Neural cell (in vitro differentiated cells): ENCODE measurements at regions not wholly inside any gene's neighbourhood (a gene's known extent, or its start where the extent isn't known, plus 50 kb on each side); places are given as distances from the start of the nearest gene placed in this dataset.
"Not testable (repeated sequence)": the region's sequence is repeated elsewhere in the genome, so short reads cannot be mapped to it uniquely, and the experiment has no call there.

Source experiments
- H2AFZ ChIP-seq: fragments of 200-600, 300-800 bp; sonication (generic), shearing (Covaris generic); 2 replicates; pipeline ENCODE4 v1.6.0; 2014; ENCODE audit warnings: low read depth, mild to moderate bottlenecking, antibody characterized with exemption, low read length, moderate library complexity
- H3F3A ChIP-seq: fragments of 200-600 bp; shearing (Covaris generic); 2 replicates; pipeline ENCODE4 v1.6.1; 2016; ENCODE audit warnings: mild to moderate bottlenecking, moderate library complexity, mixed read lengths, antibody characterized with exemption, low read length; ENCODE audit not compliant: insufficient read depth, poor library complexity, severe bottlenecking
- H3K27ac ChIP-seq: fragments of 200-600, 300-800 bp; sonication (generic), shearing (Covaris generic); 2 replicates; pipeline ENCODE4 v1.5.1; 2014; ENCODE audit warnings: mild to moderate bottlenecking, low read length, moderate library complexity
- H3K27me3 ChIP-seq: fragments of 300-800, 200-600 bp; sonication (generic), shearing (Covaris generic); 2 replicates; pipeline ENCODE4 v1.6.0; 2014; ENCODE audit warnings: mild to moderate bottlenecking, low read depth, low read length, moderate library complexity; ENCODE audit not compliant: insufficient read depth
- H3K36me3 ChIP-seq: fragments of 300-800, 200-600 bp; sonication (generic), shearing (Covaris generic); 2 replicates; pipeline ENCODE4 v1.5.1; 2014; ENCODE audit warnings: mild to moderate bottlenecking, antibody characterized with exemption, low read length, moderate library complexity; ENCODE audit not compliant: insufficient read depth
- H3K4me2 ChIP-seq: fragments of 300-800, 200-600 bp; sonication (generic), shearing (Covaris generic); 2 replicates; pipeline ENCODE4 v1.6.0; 2014; ENCODE audit warnings: mild to moderate bottlenecking, low read length
- H3K4me3 ChIP-seq: fragments of 300-800, 200-600 bp; sonication (generic), shearing (Covaris generic); 2 replicates; pipeline ENCODE4 v1.5.1; 2014; ENCODE audit warnings: mild to moderate bottlenecking, low read length, moderate library complexity
- H3K79me2 ChIP-seq: fragments of 200-600 bp; shearing (Covaris generic); replicated peaks from 2 replicates; pipeline ENCODE4 v1.6.0; 2014; ENCODE audit warnings: mild to moderate bottlenecking, low read length, moderate library complexity; ENCODE audit not compliant: insufficient read depth
- H3K9ac ChIP-seq: fragments of 300-800, 200-600 bp; sonication (generic), shearing (Covaris generic); 2 replicates; pipeline ENCODE4 v1.6.1; 2016; ENCODE audit warnings: mild to moderate bottlenecking, low read length, mixed read lengths
- H3K9me2 ChIP-seq: fragments of 200-600 bp; shearing (Covaris generic); 2 replicates; pipeline ENCODE4 v1.6.1; 2016; ENCODE audit warnings: mild to moderate bottlenecking, low read length, mixed read lengths; ENCODE audit not compliant: insufficient read depth
- H3K9me3 ChIP-seq: fragments of 200-600, 300-800 bp; sonication (generic), shearing (Covaris generic); 2 replicates; pipeline ENCODE4 v1.6.1; 2016; ENCODE audit warnings: mild to moderate bottlenecking, mixed run types, low read length, moderate library complexity, mixed read lengths
- H4K20me1 ChIP-seq: fragments of 200-600 bp; shearing (Covaris generic); 2 replicates; pipeline ENCODE4 v1.6.1; 2016; ENCODE audit warnings: mild to moderate bottlenecking, mixed run types; ENCODE audit not compliant: insufficient read depth
- CTCF ChIP-seq: fragments of 450-650 bp; IDR thresholded peaks from 2 replicates; pipeline ENCODE4 v1.5.1; 2014; ENCODE audit warnings: antibody characterized with exemption, mild to moderate bottlenecking, moderate library complexity; ENCODE audit not compliant: poor library complexity, severe bottlenecking
- EP300 ChIP-seq: fragments of 450-650 bp; conservative IDR thresholded peaks from 2 replicates; pipeline ENCODE4 v1.6.1; 2014; ENCODE audit warnings: antibody characterized with exemption, mild to moderate bottlenecking, moderate library complexity; ENCODE audit not compliant: poor library complexity, severe bottlenecking
- EZH2 ChIP-seq: fragments of 200-600, 300-800 bp; shearing (Covaris generic), sonication (generic); IDR thresholded peaks from 2 replicates; pipeline ENCODE4 v1.6.1; 2014; ENCODE audit warnings: antibody characterized with exemption, low read length, borderline replicate concordance, mild to moderate bottlenecking; ENCODE audit not compliant: insufficient read depth, poor library complexity, severe bottlenecking
- MXI1 ChIP-seq: fragments of 450-650 bp; conservative IDR thresholded peaks from 2 replicates; pipeline ENCODE4 v1.6.1; 2014; ENCODE audit warnings: antibody characterized with exemption, mild to moderate bottlenecking; ENCODE audit not compliant: poor library complexity, severe bottlenecking
- POLR2AphosphoS5 ChIP-seq: IDR thresholded peaks from 2 replicates; pipeline ENCODE4 v1.6.1; 2012
- RAD21 ChIP-seq: fragments of 450-650 bp; conservative IDR thresholded peaks from 2 replicates; pipeline ENCODE4 v1.6.1; 2014; ENCODE audit warnings: antibody characterized with exemption, mild to moderate bottlenecking, moderate library complexity
- REST ChIP-seq: IDR thresholded peaks from 2 replicates; pipeline ENCODE4 v1.6.1; 2012; ENCODE audit warnings: borderline replicate concordance
- SMC3 ChIP-seq: fragments of 450-650 bp; conservative IDR thresholded peaks from 2 replicates; pipeline ENCODE4 v1.6.1; 2014; ENCODE audit warnings: antibody characterized with exemption, mild to moderate bottlenecking, moderate library complexity; ENCODE audit not compliant: poor library complexity
- TAF1 ChIP-seq: IDR thresholded peaks from 2 replicates; pipeline ENCODE4 v1.6.1; 2012; ENCODE audit warnings: low read depth

DNA sequence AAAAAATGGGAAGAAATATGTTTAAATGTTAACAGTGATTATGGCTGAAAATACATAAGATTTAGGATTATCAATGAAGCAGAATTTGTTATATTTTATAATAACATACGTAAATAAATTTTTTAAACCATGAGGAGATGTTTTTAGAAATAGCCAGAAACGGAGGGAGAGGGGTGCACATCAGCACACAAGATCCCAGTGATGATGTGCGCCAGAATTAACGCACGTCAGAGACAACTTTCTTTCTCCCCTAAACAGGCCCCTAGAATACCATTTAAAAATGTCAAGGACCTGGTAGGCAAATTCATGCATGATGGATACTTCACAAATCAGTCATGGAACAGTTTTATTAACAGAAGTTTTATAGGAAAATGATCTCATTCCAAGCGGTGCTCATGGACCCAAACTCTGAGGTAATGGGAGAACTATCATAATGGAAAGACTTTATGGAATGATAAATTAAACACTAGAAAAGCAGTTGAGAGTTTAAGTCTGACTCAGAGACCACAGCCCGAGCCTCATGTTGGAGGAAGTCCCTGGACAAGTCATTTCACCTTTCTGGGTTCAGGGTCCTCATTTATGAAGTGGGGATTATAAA, 258.9 kb upstream of the GAS1 start:
- Histone ChIP-seq H3K4me2 (no peak overlapping the region), H4K20me1 (no peaks in the 10 kb centered on the region), H3K9me3 (no peaks in the 10 kb centered on the region), H2AFZ (no peak overlapping the region), H3K27ac (no peak overlapping the region), H3K36me3 (no peaks in the 10 kb centered on the region), H3K4me3 (no peak overlapping the region), H3K79me2 (no peaks in the 10 kb centered on the region), H3K27me3 (no peaks in the 10 kb centered on the region), H3K9ac (no peak overlapping the region), H3K9me2 (no peaks in the 10 kb centered on the region), H3F3A (no peaks in the 10 kb centered on the region)
- TF ChIP-seq EP300 (no peak), POLR2AphosphoS5 (no peak), EZH2 (no peak), TAF1 (no peak), SMC3 (no peak), CTCF (no peak), RAD21 (no peak)

DNA sequence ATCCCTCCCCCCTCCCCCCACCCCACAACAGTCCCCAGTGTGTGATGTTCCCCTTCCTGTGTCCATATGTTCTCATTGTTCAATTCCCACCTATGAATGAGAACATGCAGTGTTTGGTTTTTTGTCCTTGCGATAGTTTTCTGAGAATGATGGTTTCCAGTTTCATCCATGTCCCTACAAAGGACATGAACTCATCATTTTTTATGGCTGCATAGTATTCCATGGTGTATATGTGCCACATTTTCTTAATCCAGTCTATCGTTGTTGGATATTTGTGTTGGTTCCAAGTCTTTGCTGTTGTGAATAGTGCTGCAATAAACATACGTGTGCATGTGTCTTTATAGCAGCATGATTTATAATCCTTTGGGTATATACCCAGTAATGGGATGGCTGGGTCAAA, 263.4 kb upstream of the GAS1 start:
- not testable (repeated sequence) for H3K36me3 ChIP-seq, H3K9me3 ChIP-seq, H3K4me2 ChIP-seq, H4K20me1 ChIP-seq, H3K9ac ChIP-seq, H3K27ac ChIP-seq, H3F3A ChIP-seq, H3K4me3 ChIP-seq, H2AFZ ChIP-seq, H3K79me2 ChIP-seq, H3K27me3 ChIP-seq, H3K9me2 ChIP-seq

GRCh38 chr9:87211669-87212068, 264.4 kb upstream of the GAS1 start:
- H4K20me1 ChIP-seq, result no peaks in the 10 kb centered on the region
- no peak overlapping the region for H3K4me2 ChIP-seq
- no peak overlapping the region for H2AFZ ChIP-seq
- H3K9ac ChIP-seq, result no peak overlapping the region
- H3K27ac ChIP-seq, result no peak overlapping the region
- no peaks in the 10 kb centered on the region for H3K9me2 ChIP-seq
- H3K9me3 ChIP-seq, result no peaks in the 10 kb centered on the region
- H3K4me3 ChIP-seq, result no peak overlapping the region
- no peaks in the 10 kb centered on the region for H3K36me3 ChIP-seq
- H3F3A ChIP-seq, result no peaks in the 10 kb centered on the region
- TF ChIP-seq RAD21 (no peak), POLR2AphosphoS5 (no peak), SMC3 (no peak), CTCF (no peak), EZH2 (no peak), EP300 (no peak), REST (no peak), MXI1 (no peak), TAF1 (no peak)
- H3K27me3 ChIP-seq, result no peaks in the 10 kb centered on the region
- H3K79me2 ChIP-seq, result no peaks in the 10 kb centered on the region
